ENCODE measurements at regions not wholly inside any gene's neighbourhood (a gene's known extent, or its start where the extent isn't known, plus 50 kb on each side); places are given as distances from the start of the nearest gene placed in this dataset.

DNA sequence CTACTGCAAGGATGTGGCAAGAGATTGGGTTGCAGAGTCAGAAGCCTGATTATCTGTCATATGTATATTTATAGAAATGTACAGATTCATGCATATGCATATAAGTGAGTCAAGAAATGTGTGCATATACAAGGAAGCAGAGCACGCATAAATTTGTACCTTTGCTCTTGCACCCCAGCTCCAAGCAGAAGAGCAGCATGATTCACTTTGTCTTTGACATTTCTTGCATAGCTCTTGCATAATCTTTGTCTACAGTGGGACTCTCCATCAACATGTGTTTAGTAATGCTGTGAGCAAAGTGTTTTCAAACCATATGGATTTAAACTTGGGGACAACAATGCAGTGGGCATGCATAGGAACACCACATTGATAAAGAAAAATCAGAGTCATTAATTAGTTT is 330.7 kb upstream of the DCN start:
- TF ChIP-seq EGR1 (IDR thresholded peaks at IDR 0.05; ENCODE audit: low read depth in 2 of 2) (no peak), YY1 (IDR thresholded peaks at IDR 0.05) (no peak), HNF4A (conservative IDR thresholded peaks at IDR 0.05) (no peak), TAF1 (conservative IDR thresholded peaks at IDR 0.05) (no peak), JUND (IDR thresholded peaks at IDR 0.05) (no peak), RXRA (IDR thresholded peaks at IDR 0.05) (no peak), RAD21 (IDR thresholded peaks at IDR 0.05) (no peak), NR2F2 (IDR thresholded peaks at IDR 0.05) (no peak), HNF4G (IDR thresholded peaks at IDR 0.05) (no peak)
- TF ChIP-seq, protein P1, sequence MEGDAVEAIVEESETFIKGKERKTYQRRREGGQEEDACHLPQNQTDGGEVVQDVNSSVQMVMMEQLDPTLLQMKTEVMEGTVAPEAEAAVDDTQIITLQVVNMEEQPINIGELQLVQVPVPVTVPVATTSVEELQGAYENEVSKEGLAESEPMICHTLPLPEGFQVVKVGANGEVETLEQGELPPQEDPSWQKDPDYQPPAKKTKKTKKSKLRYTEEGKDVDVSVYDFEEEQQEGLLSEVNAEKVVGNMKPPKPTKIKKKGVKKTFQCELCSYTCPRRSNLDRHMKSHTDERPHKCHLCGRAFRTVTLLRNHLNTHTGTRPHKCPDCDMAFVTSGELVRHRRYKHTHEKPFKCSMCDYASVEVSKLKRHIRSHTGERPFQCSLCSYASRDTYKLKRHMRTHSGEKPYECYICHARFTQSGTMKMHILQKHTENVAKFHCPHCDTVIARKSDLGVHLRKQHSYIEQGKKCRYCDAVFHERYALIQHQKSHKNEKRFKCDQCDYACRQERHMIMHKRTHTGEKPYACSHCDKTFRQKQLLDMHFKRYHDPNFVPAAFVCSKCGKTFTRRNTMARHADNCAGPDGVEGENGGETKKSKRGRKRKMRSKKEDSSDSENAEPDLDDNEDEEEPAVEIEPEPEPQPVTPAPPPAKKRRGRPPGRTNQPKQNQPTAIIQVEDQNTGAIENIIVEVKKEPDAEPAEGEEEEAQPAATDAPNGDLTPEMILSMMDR (IDR thresholded peaks at IDR 0.05; ENCODE audit: low read depth, low read length, missing input control): no peak
- TF ChIP-seq, protein P2, sequence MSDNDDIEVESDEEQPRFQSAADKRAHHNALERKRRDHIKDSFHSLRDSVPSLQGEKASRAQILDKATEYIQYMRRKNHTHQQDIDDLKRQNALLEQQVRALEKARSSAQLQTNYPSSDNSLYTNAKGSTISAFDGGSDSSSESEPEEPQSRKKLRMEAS (IDR thresholded peaks at IDR 0.05): no peak
- TF ChIP-seq, protein P3, sequence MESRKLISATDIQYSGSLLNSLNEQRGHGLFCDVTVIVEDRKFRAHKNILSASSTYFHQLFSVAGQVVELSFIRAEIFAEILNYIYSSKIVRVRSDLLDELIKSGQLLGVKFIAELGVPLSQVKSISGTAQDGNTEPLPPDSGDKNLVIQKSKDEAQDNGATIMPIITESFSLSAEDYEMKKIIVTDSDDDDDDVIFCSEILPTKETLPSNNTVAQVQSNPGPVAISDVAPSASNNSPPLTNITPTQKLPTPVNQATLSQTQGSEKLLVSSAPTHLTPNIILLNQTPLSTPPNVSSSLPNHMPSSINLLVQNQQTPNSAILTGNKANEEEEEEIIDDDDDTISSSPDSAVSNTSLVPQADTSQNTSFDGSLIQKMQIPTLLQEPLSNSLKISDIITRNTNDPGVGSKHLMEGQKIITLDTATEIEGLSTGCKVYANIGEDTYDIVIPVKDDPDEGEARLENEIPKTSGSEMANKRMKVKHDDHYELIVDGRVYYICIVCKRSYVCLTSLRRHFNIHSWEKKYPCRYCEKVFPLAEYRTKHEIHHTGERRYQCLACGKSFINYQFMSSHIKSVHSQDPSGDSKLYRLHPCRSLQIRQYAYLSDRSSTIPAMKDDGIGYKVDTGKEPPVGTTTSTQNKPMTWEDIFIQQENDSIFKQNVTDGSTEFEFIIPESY (IDR thresholded peaks at IDR 0.05): no peak
- TF ChIP-seq, protein P4, sequence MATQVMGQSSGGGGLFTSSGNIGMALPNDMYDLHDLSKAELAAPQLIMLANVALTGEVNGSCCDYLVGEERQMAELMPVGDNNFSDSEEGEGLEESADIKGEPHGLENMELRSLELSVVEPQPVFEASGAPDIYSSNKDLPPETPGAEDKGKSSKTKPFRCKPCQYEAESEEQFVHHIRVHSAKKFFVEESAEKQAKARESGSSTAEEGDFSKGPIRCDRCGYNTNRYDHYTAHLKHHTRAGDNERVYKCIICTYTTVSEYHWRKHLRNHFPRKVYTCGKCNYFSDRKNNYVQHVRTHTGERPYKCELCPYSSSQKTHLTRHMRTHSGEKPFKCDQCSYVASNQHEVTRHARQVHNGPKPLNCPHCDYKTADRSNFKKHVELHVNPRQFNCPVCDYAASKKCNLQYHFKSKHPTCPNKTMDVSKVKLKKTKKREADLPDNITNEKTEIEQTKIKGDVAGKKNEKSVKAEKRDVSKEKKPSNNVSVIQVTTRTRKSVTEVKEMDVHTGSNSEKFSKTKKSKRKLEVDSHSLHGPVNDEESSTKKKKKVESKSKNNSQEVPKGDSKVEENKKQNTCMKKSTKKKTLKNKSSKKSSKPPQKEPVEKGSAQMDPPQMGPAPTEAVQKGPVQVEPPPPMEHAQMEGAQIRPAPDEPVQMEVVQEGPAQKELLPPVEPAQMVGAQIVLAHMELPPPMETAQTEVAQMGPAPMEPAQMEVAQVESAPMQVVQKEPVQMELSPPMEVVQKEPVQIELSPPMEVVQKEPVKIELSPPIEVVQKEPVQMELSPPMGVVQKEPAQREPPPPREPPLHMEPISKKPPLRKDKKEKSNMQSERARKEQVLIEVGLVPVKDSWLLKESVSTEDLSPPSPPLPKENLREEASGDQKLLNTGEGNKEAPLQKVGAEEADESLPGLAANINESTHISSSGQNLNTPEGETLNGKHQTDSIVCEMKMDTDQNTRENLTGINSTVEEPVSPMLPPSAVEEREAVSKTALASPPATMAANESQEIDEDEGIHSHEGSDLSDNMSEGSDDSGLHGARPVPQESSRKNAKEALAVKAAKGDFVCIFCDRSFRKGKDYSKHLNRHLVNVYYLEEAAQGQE (IDR thresholded peaks at IDR 0.05): no peak
- TF ChIP-seq, protein P5, sequence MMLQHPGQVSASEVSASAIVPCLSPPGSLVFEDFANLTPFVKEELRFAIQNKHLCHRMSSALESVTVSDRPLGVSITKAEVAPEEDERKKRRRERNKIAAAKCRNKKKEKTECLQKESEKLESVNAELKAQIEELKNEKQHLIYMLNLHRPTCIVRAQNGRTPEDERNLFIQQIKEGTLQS (IDR thresholded peaks at IDR 0.05): no peak

Measured in liver (tissue), 3 donors.